ENCODE measurements at regions not wholly inside any gene's neighbourhood (a gene's known extent, or its start where the extent isn't known, plus 50 kb on each side); places are given as distances from the start of the nearest gene placed in this dataset.
"Not testable (repeated sequence)": the region's sequence is repeated elsewhere in the genome, so short reads cannot be mapped to it uniquely, and the experiment has no call there.

DNA sequence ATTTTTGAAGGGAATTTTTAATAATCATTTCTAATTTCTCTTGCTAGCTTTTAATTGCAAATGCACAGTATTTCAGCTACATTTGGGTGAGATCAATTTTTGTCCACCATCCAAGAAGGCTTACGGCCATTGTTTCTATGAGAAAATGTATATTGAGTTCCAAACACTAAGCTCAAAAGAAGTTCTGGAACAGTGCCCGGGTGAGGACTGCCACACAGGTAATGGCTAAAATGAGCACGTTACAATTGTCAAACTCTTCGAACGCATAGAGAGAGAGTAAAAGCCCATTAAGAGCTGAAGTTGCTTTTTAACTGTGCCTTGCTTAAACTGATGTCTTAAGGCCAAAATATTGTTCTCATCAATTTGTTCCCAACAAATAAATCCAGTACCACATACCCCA lies 755.0 kb downstream of the DIAPH3 start:
- DNase-seq (ENCODE audit: low spot score), result no peak

- no peak for DNase-seq (ENCODE audit: low spot score)
Measured at GRCh38 chr13:59409211-59409610, 754.5 kb downstream of the DIAPH3 start.

DNA sequence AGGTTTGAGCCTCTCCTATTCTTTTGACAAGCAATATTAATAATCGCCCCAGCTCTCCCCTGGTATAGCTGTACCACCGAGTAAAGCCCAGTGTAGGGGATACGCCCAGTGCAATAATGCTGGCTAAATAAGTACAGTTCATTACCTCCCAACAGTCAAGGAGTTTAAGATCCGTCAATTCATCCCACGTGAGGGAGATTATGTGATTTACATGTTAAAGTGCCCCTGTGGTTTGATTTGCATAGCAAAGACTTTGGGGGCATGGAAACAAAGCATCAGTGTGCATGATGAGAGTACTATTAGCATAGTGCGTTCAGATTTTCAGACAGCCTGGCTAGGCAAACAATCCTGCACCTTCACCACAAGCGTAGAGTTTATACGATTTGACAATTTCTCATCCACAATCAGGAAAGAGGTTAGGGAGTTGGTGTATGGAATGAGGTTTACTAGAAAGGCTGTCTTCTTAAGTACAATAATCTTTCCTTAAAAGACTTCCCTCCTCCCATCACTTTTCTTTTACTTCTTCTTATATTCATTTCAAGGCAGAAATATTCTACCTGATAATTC lies 754.0 kb downstream of the DIAPH3 start:
- no peak for DNase-seq (ENCODE audit: low spot score)

DNA sequence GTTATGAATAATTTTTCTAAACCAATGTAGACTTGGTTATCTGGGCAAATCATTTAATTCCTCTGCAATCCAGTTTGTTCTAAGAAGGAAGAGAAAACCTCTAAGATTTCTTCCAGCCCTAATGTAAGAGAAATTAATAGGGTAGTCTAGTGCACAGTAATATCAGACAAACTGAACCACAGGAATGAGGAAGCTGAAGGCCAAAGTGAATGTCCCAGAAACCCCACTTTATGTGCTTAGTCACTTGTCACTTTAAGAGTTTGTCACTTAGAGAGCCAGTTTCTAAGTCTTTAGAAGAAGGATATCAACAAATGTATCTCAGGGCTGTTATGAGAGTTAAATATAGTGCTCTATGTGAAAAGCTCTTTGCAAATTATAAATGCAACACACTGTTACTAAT lies 750.6 kb downstream of the DIAPH3 start:
- DNase-seq (ENCODE audit: low spot score), result no peak

DNA sequence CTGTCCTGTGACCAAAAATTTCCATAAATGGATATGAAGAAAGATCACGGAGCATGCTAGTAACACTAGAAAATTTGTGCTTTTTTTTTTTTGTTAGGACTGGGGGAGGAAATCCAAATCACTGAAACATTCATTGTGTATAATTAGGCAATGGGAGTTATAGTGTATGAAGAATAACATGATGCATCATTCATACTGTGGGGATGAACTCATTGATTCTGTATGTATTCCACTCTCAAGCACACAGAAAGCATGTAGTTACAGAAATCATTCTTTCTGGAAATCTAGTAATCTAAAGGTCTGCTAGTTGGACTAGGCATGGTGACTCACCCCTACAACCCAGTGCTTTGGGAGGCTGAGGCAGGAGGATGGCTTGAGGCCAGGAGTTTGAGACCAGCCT lies 749.7 kb downstream of the DIAPH3 start:
- DNase-seq (ENCODE audit: low spot score), result no peak

DNA sequence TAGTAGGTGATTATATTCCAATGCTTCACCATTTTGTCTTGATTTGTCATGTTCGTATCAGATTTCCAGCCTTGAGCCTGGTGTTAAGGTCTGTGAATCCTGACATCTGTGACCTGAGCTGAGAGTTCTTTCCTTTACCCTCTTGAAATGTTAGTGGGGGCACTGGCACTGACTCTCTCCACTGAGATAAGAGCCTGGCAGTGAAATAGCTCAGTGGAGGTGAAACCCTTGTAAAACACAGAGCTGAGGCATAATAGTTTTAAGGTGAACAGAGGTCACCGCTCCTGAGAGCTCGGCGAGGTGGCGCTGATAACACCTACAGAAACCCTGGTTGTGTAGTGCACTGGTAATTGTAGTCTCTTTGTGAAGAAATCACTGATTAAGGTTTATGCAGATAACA lies 748.2 kb downstream of the DIAPH3 start:
- DNase-seq (ENCODE audit: low spot score), result no peak

- no peak for DNase-seq (ENCODE audit: low spot score)
Measured at GRCh38 chr13:59416561-59416960, 747.2 kb downstream of the DIAPH3 start.

- no peak for DNase-seq (ENCODE audit: low spot score)
Measured at GRCh38 chr13:59422646-59423045, 741.1 kb downstream of the DIAPH3 start.

- no peak for DNase-seq (ENCODE audit: low spot score)
Measured at GRCh38 chr13:59423708-59424340, 739.9 kb downstream of the DIAPH3 start.

GRCh38 chr13:59424661-59425060 lies 739.1 kb downstream of the DIAPH3 start:
- no peak for DNase-seq (ENCODE audit: low spot score)

DNA sequence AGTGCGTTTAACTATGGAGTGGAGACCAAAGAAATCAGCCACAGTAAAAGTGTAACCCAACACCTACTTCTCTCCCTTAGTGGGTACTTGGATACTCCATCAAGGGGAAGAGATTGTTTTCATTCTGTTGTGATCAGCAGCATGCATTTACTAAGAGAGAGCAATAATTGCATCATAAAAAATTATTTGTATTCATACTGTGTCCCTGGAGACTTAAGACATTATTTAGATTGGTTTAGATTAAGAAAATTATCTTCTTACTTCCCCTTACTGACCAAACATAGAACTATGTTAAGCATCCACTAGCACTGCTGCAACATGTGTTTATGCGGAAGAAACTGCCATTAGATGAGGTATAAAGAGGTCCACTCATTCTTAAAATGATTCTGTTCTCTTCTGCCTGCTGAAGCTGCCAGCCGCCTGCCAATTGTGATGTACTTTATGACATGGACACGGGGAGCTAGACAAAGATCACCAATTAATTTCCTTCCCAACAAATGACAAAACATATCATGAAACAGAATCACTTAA lies 738.5 kb downstream of the DIAPH3 start:
- no peak for DNase-seq (ENCODE audit: low spot score)

- no peak for DNase-seq (ENCODE audit: low spot score)
Measured at GRCh38 chr13:59435024-59435423, 728.7 kb downstream of the DIAPH3 start.

DNA sequence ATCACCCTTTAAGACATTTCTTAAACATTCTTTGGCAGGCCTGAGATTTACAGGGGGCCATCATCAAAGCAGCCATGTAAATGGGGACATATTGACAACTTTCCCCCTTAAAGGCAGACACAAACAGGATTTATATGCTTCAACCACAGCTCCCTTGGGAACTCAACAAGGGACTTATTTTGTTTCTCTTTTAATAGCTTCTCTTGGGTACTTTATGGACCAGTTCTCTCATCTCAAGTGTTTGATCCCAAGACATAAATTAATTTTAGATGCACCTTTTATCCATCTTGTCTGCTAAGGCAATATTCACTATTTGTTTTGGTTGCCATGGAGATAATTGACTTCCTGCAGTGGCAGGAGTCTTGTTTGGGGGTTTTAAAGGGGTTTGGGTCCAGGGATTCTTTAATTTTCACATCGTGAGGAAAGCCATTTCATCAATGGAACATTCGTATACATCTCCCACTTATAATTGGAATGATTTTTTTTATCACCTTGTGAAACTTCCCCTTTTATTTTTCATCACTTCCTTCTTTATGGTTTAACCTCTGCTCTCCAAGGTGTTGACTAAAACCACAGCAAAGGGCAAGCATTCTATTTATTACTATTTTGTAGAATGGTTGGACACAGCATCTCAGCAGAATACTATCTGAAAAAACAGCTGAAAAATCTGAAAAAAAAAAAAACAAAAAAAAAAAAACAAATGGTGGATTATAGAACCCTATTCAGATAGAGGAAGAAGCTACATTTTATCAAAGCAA lies 726.0 kb downstream of the DIAPH3 start:
- DNase-seq (ENCODE audit: low spot score), result no peak

DNA sequence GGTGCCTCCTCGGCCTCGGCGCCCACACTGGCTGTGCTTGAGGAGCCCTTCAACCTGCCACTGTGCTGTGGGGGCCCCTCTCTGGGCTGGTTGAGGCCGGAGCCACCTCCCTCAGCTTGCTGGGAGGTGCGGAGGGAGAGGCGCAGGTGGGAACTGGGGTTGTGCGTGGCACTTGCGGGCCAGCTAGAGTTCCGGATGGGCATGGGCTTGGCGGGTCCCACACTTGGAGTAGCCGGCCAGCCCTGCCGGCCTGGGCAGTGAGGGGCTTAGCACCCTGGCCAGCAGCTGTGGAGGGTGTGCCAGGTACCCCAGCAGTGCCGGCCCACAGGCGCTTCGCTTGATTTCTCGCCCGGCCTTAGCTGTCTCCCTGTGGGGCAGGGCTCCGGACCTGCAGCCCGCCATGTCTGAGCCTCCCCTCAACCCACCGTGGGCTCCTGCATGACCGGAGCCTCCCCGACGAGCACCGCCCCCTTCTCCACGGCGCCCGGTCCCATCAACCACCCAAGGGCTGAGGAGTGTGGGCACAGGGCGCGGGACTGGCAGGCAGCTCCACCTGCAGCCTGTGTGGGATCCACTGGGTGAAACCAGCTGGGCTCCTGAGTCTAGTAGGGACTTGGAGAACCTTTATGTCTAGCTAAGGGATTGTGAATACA lies 723.8 kb downstream of the DIAPH3 start:
- no peak for DNase-seq (ENCODE audit: low spot score)

DNA sequence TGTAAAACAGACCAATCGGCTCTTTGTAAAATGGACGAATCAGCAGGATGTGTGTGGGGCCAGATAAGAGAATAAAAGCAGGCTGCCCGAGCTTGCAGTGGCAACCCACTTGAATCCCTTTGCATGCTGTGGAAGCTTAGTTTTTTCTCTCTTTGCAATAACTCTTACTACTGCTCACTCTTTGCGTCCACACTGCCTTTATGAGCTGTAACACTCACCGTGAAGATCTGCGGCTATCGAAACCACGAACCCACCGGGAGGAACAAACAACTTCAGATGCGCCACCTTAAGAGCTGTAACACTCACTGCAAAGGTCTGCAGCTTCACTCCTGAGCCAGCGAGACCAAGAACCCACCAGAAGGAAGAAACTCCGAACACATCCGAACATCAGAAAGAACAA lies 722.7 kb downstream of the DIAPH3 start:
- DNase-seq (ENCODE audit: low spot score), result not testable (repeated sequence)

GRCh38 chr13:59441596-59442280 lies 722.0 kb downstream of the DIAPH3 start:
- DNase-seq (ENCODE audit: low spot score), result no peak

- DNase-seq (ENCODE audit: low spot score), result no peak
Measured at GRCh38 chr13:59442461-59442860, 721.3 kb downstream of the DIAPH3 start.

DNA sequence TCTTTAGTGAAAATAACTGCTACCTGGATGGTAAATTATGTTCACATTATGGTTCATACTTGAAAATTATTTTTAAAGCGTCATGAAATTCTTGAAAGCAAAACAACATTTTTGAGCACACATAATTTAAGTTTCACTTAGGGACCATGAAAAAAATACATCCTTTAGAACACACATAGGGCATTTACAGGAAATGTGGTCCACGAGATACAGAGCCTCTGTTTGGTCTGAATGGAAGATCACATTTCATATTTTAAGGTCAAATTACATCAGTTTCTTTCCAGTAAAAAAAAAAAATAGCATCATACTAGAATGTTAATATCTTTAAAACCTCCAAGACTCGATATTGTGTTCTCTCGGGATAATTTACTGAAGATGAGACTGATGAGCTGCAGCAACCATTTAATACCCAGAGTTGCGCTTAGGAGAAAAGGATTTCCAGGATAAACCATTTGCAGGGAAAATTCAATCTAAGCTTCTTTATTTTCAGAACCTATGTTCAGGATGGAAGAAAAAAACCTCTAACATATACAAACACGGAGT lies 720.7 kb downstream of the DIAPH3 start:
- DNase-seq (ENCODE audit: low spot score), result no peak

GRCh38 chr13:59444210-59444857 lies 719.4 kb downstream of the DIAPH3 start:
- DNase-seq (ENCODE audit: low spot score), result no peak

- DNase-seq (ENCODE audit: low spot score), result no peak
Measured at GRCh38 chr13:59445812-59446211, 717.9 kb downstream of the DIAPH3 start.

- DNase-seq (ENCODE audit: low spot score), result no peak
Measured at GRCh38 chr13:59446391-59446790, 717.3 kb downstream of the DIAPH3 start.
